ENCODE measurements at regions not wholly inside any gene's neighbourhood (a gene's known extent, or its start where the extent isn't known, plus 50 kb on each side); places are given as distances from the start of the nearest gene placed in this dataset.

DNA sequence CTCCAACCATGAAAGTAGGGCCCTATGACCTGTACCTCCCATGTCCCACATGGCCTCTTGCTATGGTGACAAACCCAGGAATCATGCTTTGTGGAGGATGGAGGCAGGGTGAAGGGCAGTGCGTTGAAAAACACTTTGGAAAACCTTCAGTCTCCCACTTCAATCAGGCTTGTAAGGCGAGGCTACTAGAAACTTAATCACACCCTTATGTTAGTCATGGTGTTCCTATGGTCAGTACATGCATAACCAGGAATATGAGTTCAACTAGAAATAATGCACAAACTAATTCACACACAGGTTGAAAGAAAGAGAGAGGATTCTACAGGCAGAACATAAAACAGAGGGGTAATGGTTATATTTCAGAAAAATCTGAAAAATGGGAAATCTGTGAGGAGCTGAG, 601.1 kb downstream of the KCTD16 start:
- TF ChIP-seq, protein P1, sequence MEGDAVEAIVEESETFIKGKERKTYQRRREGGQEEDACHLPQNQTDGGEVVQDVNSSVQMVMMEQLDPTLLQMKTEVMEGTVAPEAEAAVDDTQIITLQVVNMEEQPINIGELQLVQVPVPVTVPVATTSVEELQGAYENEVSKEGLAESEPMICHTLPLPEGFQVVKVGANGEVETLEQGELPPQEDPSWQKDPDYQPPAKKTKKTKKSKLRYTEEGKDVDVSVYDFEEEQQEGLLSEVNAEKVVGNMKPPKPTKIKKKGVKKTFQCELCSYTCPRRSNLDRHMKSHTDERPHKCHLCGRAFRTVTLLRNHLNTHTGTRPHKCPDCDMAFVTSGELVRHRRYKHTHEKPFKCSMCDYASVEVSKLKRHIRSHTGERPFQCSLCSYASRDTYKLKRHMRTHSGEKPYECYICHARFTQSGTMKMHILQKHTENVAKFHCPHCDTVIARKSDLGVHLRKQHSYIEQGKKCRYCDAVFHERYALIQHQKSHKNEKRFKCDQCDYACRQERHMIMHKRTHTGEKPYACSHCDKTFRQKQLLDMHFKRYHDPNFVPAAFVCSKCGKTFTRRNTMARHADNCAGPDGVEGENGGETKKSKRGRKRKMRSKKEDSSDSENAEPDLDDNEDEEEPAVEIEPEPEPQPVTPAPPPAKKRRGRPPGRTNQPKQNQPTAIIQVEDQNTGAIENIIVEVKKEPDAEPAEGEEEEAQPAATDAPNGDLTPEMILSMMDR (conservative IDR thresholded peaks at IDR 0.05) = no peak
- TF ChIP-seq EZH2 (IDR thresholded peaks at IDR 0.05; ENCODE audit: low read depth) = no peak
